Mesenchymal stem cell (in vitro differentiated cells and primary cell): ENCODE measurements at regions not wholly inside any gene's neighbourhood (a gene's known extent, or its start where the extent isn't known, plus 50 kb on each side); places are given as distances from the start of the nearest gene placed in this dataset.

Source experiments
- DNase-seq: peaks from one replicate; pipeline ENCODE4 v3.0.0-alpha.2; 2013
- H2AFZ ChIP-seq: one replicate; pipeline ENCODE4 v1.6.1; 2013; ENCODE audit warnings: low read depth, mild to moderate bottlenecking, control low read depth, inconsistent platforms, low read length, moderate library complexity
- H2AK5ac ChIP-seq: 2 replicates; pipeline ENCODE4 v1.6.1; 2013; ENCODE audit warnings: low read length, moderate library complexity, mild to moderate bottlenecking, inconsistent platforms; ENCODE audit not compliant: severe bottlenecking
- H2BK120ac ChIP-seq: one replicate; pipeline ENCODE4 v1.6.1; 2013; ENCODE audit warnings: low read depth, mild to moderate bottlenecking, inconsistent platforms, low read length, moderate library complexity
- H2BK12ac ChIP-seq, 2 experiments: one replicate each; pipeline ENCODE4 v1.6.1; 2013; ENCODE audit warnings: inconsistent platforms in 2 of 2, low read length in 2 of 2, mild to moderate bottlenecking in 2 of 2, moderate library complexity in 2 of 2, control low read depth in 1 of 2
- H2BK15ac ChIP-seq: one replicate; pipeline ENCODE4 v1.6.1; 2013; ENCODE audit warnings: mild to moderate bottlenecking, low read depth, inconsistent platforms; ENCODE audit not compliant: poor library complexity, severe bottlenecking
- H2BK5ac ChIP-seq: 2 replicates; pipeline ENCODE4 v1.6.1; 2013; ENCODE audit warnings: low read depth, mild to moderate bottlenecking, low read length, control low read depth, inconsistent platforms; ENCODE audit not compliant: poor library complexity, severe bottlenecking
- H3K14ac ChIP-seq, 2 experiments: one replicate each; pipeline ENCODE4 v1.6.1; 2013; ENCODE audit warnings: inconsistent platforms in 2 of 2, low read length in 2 of 2, control low read depth in 1 of 2, mild to moderate bottlenecking in 1 of 2, moderate library complexity in 1 of 2
- H3K18ac ChIP-seq, 2 experiments: one replicate each; pipeline ENCODE4 v1.6.1; 2013; ENCODE audit warnings: inconsistent platforms in 2 of 2, low read length in 2 of 2, control low read depth in 1 of 2, low read depth in 1 of 2, mild to moderate bottlenecking in 1 of 2
- H3K23ac ChIP-seq, 2 experiments: one replicate each; pipeline ENCODE4 v1.6.1; 2013; ENCODE audit warnings: inconsistent platforms in 2 of 2, low read length in 2 of 2, mild to moderate bottlenecking in 2 of 2, moderate library complexity in 2 of 2, control low read depth in 1 of 2
- H3K27ac ChIP-seq: 2 replicates; pipeline ENCODE4 v1.5.1; 2013; ENCODE audit warnings: mild to moderate bottlenecking, moderate library complexity, low read length, control low read depth, inconsistent platforms; ENCODE audit not compliant: poor library complexity, severe bottlenecking
- H3K27me3 ChIP-seq, 2 experiments: 2 replicates each; pipeline versions ENCODE4 v1.6.1 to v1.7.0; 2013; ENCODE audit warnings: low read length in 2 of 2, mild to moderate bottlenecking in 2 of 2, moderate library complexity in 2 of 2, control low read depth in 1 of 2, inconsistent platforms in 1 of 2; ENCODE audit not compliant: control insufficient read depth in 1 of 2, insufficient read depth in 1 of 2
- H3K36me3 ChIP-seq, 2 experiments: 2 replicates each; pipeline versions ENCODE4 v1.6.1 to v1.7.0; 2013; ENCODE audit warnings: low read length in 2 of 2, control low read depth in 1 of 2, inconsistent platforms in 1 of 2, low read depth in 1 of 2, mild to moderate bottlenecking in 1 of 2; ENCODE audit not compliant: insufficient read depth in 2 of 2, control insufficient read depth in 1 of 2
- H3K4ac ChIP-seq, 2 experiments: one replicate each; pipeline ENCODE4 v1.6.1; 2013; ENCODE audit warnings: inconsistent platforms in 2 of 2, low read length in 2 of 2, mild to moderate bottlenecking in 2 of 2, moderate library complexity in 2 of 2, control low read depth in 1 of 2, low read depth in 1 of 2
- H3K4me1 ChIP-seq: 2 replicates; pipeline ENCODE4 v1.6.1; 2013; ENCODE audit warnings: low read depth, low read length, control low read depth; ENCODE audit not compliant: control insufficient read depth, insufficient read depth
- H3K4me2 ChIP-seq: 2 replicates; pipeline ENCODE4 v1.6.1; 2013; ENCODE audit warnings: low read length, mild to moderate bottlenecking, inconsistent platforms; ENCODE audit not compliant: poor library complexity, severe bottlenecking
- H3K4me3 ChIP-seq, 2 experiments: 2 replicates each; pipeline versions ENCODE4 v1.5.1 to v1.7.0; 2013; ENCODE audit warnings: low read length in 2 of 2, mild to moderate bottlenecking in 2 of 2, control low read depth in 1 of 2, low read depth in 1 of 2; ENCODE audit not compliant: insufficient read depth in 1 of 2
- H3K79me1 ChIP-seq: replicated peaks from 2 replicates; pipeline ENCODE4 v1.6.1; 2013; ENCODE audit warnings: mild to moderate bottlenecking, control low read depth, low read length, inconsistent platforms; ENCODE audit not compliant: poor library complexity, severe bottlenecking
- H3K9ac ChIP-seq: 2 replicates; pipeline ENCODE4 v1.7.0; 2013; ENCODE audit warnings: mild to moderate bottlenecking, low read length, moderate library complexity
- H3K9me3 ChIP-seq: 2 replicates; pipeline ENCODE4 v1.7.0; 2013; ENCODE audit warnings: mild to moderate bottlenecking, low read length; ENCODE audit not compliant: control insufficient read depth
- H4K8ac ChIP-seq: one replicate; pipeline ENCODE4 v1.6.1; 2013; ENCODE audit warnings: inconsistent platforms, mild to moderate bottlenecking, low read length, moderate library complexity
- H4K91ac ChIP-seq: one replicate; pipeline ENCODE4 v1.6.1; 2013; ENCODE audit warnings: mild to moderate bottlenecking, low read length, inconsistent platforms
- WGBS: methylation state at CpG from one replicate; pipeline ENCODE4 v1.1.7; 2013; ENCODE audit warnings: mixed read lengths; 5-methylcytosine and 5-hydroxymethylcytosine counted together

DNA sequence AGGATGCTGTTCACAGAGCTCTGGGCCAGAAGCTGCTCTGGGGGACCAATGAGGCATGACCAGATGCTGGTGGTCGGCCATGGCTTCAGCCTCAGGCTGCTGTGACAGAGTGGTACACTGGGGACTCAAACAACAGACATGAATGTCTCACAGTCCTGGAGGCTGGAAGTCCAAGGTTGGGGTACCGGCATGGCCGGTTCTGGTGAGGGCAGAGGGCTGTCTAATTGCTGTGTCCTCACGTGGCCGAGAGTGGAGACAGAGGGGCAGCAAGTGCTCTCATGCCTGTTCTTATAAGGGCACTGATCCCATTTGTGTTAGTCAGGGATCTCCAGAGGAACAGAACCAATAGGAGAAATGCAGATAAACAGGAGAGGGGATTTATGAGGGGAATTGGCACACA lies 253.5 kb upstream of the C1orf174 start:
- Histone ChIP-seq H3K14ac (no peak overlapping the region), H4K8ac (no peak overlapping the region), H2AFZ (no peak overlapping the region)

DNA sequence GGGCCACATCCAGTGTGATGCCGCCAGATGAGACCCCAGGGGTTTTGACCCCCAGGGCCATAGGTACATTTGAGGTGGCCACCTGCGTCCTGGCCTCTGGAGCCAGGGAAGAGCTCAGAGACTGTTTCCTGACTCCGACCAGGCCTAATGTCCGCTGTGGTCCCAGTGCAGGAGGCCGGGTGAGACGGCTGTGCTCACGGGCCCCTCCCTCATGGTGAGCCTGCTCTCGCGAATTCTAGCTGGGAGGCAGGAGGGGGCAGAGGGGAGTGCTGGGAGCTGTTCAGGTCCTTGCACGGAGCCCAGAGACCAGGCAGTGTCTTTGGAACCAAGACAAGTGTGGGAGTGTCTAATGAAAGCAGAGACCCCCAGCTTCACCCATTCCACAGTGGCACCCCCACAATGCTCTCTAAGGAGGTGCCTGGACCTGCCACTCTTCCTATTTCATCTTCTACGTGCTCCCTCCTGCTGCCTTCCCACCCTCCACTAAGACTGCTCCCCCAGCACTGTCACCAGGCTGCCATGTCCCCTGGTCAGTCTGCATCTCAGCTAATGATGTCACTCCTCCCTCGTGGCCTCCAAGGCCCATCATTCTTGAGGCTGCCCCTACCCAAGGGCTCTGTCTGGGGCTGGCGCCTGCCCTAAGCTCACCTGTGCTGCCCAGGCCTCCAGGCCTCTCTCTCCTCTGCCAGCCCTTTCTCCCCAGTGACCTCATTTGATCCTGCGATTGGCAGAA lies 256.3 kb upstream of the C1orf174 start:
- H2BK120ac ChIP-seq: no peak overlapping the region
- no peaks in the 10 kb centered on the region for H3K27me3 ChIP-seq
- no peak overlapping the region for H2BK5ac ChIP-seq
- 70% methylated on average over 14 of the region's 14 CpGs for WGBS
- H2AFZ ChIP-seq: no peak overlapping the region
- H4K91ac ChIP-seq: no peak overlapping the region
- H4K8ac ChIP-seq: no peak overlapping the region
- no peak overlapping the region for H3K27ac ChIP-seq
- H3K4ac ChIP-seq: no peak overlapping the region
- H3K4me2 ChIP-seq: no peak overlapping the region
- DNase-seq: no peak
- H2AK5ac ChIP-seq: no peak overlapping the region
- H3K4me3 ChIP-seq: no peak overlapping the region
- no peaks in the 10 kb centered on the region for H3K36me3 ChIP-seq
- no peaks in the 10 kb centered on the region for H3K79me1 ChIP-seq
- H3K9me3 ChIP-seq: no peaks in the 10 kb centered on the region
- no peak overlapping the region for H3K14ac ChIP-seq
- H3K9ac ChIP-seq: no peak overlapping the region
- H2BK12ac ChIP-seq: no peak overlapping the region
- H3K18ac ChIP-seq: no peak overlapping the region
- no peak overlapping the region for H3K23ac ChIP-seq
- H3K4me1 ChIP-seq: no peaks in the 10 kb centered on the region
- no peak overlapping the region for H2BK15ac ChIP-seq

More for the DNA sequence above, 253.5 kb upstream of the C1orf174 start:
- H3K4me1 ChIP-seq: no peaks in the 10 kb centered on the region
- no peaks in the 10 kb centered on the region for H3K36me3 ChIP-seq
- H2AK5ac ChIP-seq: no peak overlapping the region
- H3K23ac ChIP-seq: no peak overlapping the region
- no peak overlapping the region for H2BK120ac ChIP-seq
- H3K27ac ChIP-seq: no peak overlapping the region
- 85% methylated on average over 5 of the region's 5 CpGs for WGBS
- H3K18ac ChIP-seq: no peak overlapping the region
- no peaks in the 10 kb centered on the region for H3K27me3 ChIP-seq
- H3K4me3 ChIP-seq: no peak overlapping the region
- H4K91ac ChIP-seq: no peak overlapping the region
- no peak overlapping the region for H2BK5ac ChIP-seq
- H3K9ac ChIP-seq: no peak overlapping the region
- H2BK15ac ChIP-seq: no peak overlapping the region
- H3K4me2 ChIP-seq: no peak overlapping the region
- no peak for DNase-seq
- no peak overlapping the region for H2BK12ac ChIP-seq
- H3K9me3 ChIP-seq: no peaks in the 10 kb centered on the region
- no peak overlapping the region for H3K4ac ChIP-seq
- no peaks in the 10 kb centered on the region for H3K79me1 ChIP-seq

DNA sequence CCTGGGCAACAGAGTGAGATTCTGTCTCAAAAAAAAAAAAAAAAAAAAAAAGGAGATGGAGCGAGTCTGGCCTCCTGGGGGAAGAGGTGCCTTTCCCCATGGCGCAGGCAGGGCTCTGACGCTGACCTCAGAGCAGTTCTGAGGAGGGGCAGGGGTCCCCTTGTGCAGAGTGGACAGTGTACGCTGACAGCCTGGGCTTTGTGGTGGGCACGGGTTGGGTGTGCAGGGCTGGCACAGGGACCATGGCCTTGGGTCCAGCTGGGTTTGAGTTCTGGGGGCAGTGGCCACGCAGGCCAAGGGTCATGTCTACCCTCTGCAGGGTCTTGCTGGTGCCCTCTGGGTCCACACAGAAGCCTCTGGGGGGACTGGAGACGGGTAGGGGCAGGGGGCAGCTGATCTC lies 260.1 kb upstream of the C1orf174 start:
- H2AK5ac ChIP-seq: no peak overlapping the region
- no peaks in the 10 kb centered on the region for H3K79me1 ChIP-seq
- WGBS: 78% methylated on average over 7 of the region's 7 CpGs
- H3K4me3 ChIP-seq: no peak overlapping the region
- no peak overlapping the region for H3K9ac ChIP-seq
- H3K4me1 ChIP-seq: no peaks in the 10 kb centered on the region
- no peaks in the 10 kb centered on the region for H3K36me3 ChIP-seq
- no peak overlapping the region for H3K27ac ChIP-seq
- no peak overlapping the region for H4K8ac ChIP-seq
- H3K27me3 ChIP-seq: no peaks in the 10 kb centered on the region
- H3K4ac ChIP-seq: no peak overlapping the region
- no peak overlapping the region for H2BK120ac ChIP-seq
- no peaks in the 10 kb centered on the region for H3K9me3 ChIP-seq
- DNase-seq: no peak
- H2BK15ac ChIP-seq: no peak overlapping the region
- no peak overlapping the region for H4K91ac ChIP-seq
- no peak overlapping the region for H3K4me2 ChIP-seq
- H3K23ac ChIP-seq: no peak overlapping the region
- no peak overlapping the region for H3K14ac ChIP-seq
- H2BK12ac ChIP-seq: no peak overlapping the region
- no peak overlapping the region for H2BK5ac ChIP-seq
- no peak overlapping the region for H2AFZ ChIP-seq
- no peak overlapping the region for H3K18ac ChIP-seq

DNA sequence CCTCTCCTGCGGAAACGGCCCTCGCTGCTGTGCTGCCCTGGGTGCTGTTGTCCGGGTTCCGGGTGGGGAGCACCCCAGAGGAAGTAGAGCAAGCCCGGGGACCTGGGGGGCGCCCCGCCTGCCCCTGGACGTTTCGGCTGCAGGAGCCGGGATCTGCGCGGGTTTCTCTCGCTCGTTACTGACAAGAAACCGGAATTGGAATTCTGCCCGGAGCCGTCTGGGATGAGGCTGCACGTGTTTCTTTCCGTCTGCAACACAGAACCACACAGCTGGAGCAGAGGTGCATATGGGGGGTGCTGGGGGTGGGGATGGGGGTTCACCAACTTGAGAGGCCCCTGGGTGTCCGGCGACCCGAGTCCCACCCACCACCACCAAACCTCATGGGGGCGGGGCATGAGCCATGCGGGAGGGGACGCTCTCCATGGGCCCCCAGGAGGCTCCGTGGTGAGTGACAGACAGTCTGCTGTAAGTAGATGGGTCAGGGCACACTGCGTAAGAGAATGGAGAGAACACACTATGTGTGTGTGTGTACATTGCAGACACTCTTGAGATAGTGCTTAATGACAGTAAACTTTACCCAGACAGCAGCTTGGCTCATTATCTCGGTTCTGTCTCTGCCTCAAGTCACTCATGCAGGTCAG lies 261.4 kb upstream of the C1orf174 start:
- H2BK15ac ChIP-seq: no peak overlapping the region
- no peak overlapping the region for H2AFZ ChIP-seq
- H3K4ac ChIP-seq: no peak overlapping the region

More for the DNA sequence above, 261.4 kb upstream of the C1orf174 start:
- Histone ChIP-seq H4K8ac (no peak overlapping the region), H2BK12ac (no peak overlapping the region), H3K18ac (no peak overlapping the region), H4K91ac (no peak overlapping the region), H3K14ac (no peak overlapping the region), H3K9ac (no peak overlapping the region), H2BK5ac (no peak overlapping the region), H3K4me1 (no peaks in the 10 kb centered on the region), H3K4me3 (no peak overlapping the region), H3K27me3 (no peaks in the 10 kb centered on the region), H3K27ac (no peak overlapping the region), H2AK5ac (no peak overlapping the region), H3K4me2 (no peak overlapping the region), H3K36me3 (no peaks in the 10 kb centered on the region), H3K9me3 (no peaks in the 10 kb centered on the region), H3K79me1 (no peaks in the 10 kb centered on the region), H3K23ac (no peak overlapping the region), H2BK120ac (no peak overlapping the region)
- DNase-seq: no peak
- WGBS: 76% methylated on average over 26 of the region's 29 CpGs
